Neuronal stem cell (in vitro differentiated cells): ENCODE measurements at regions not wholly inside any gene's neighbourhood (a gene's known extent, or its start where the extent isn't known, plus 50 kb on each side); places are given as distances from the start of the nearest gene placed in this dataset.
A peak's percentile ranks its signal among the peaks of the same experiment; 100 is the strongest.

Source experiments
- DNase-seq: peaks from one replicate; pipeline ENCODE4 v3.0.0-alpha.2; 2013; ENCODE audit warnings: low spot score
- H2AFZ ChIP-seq: one replicate; pipeline ENCODE4 v1.6.1; 2013; ENCODE audit warnings: mild to moderate bottlenecking, low read length, inconsistent platforms
- H2AK5ac ChIP-seq: 2 replicates; pipeline ENCODE4 v1.6.1; 2013; ENCODE audit warnings: low read depth, mild to moderate bottlenecking, inconsistent platforms, low read length, moderate library complexity, mixed read lengths
- H2BK120ac ChIP-seq: 2 replicates; pipeline ENCODE4 v1.6.1; 2013; ENCODE audit warnings: low read depth, mild to moderate bottlenecking, inconsistent platforms, low read length, moderate library complexity, mixed read lengths
- H2BK12ac ChIP-seq: one replicate; pipeline ENCODE4 v1.6.1; 2013; ENCODE audit warnings: low read length, inconsistent platforms
- H2BK15ac ChIP-seq: 2 replicates; pipeline ENCODE4 v1.6.1; 2013; ENCODE audit warnings: mild to moderate bottlenecking, low read length, inconsistent platforms, mixed read lengths
- H2BK5ac ChIP-seq: one replicate; pipeline ENCODE4 v1.6.1; 2013; ENCODE audit warnings: inconsistent platforms, mild to moderate bottlenecking, low read length, moderate library complexity
- H3K14ac ChIP-seq: one replicate; pipeline ENCODE4 v1.6.1; 2013; ENCODE audit warnings: low read length, inconsistent platforms
- H3K18ac ChIP-seq: 2 replicates; pipeline ENCODE4 v1.6.1; 2013; ENCODE audit warnings: low read length, inconsistent platforms
- H3K23ac ChIP-seq: 2 replicates; pipeline ENCODE4 v1.6.1; 2013; ENCODE audit warnings: low read depth, mild to moderate bottlenecking, mixed read lengths, low read length, inconsistent platforms; ENCODE audit not compliant: poor library complexity
- H3K27ac ChIP-seq: replicated peaks from 3 replicates; pipeline ENCODE4 v1.5.1; 2013; ENCODE audit warnings: low read length, inconsistent platforms
- H3K27me3 ChIP-seq, 3 experiments: 2 replicates each; pipeline ENCODE4 v1.6.1; 2013; ENCODE audit warnings: low read length in 3 of 3, mild to moderate bottlenecking in 2 of 3, inconsistent platforms in 1 of 3, low read depth in 1 of 3, mixed read lengths in 1 of 3, moderate library complexity in 1 of 3; ENCODE audit not compliant: control insufficient read depth in 3 of 3, insufficient read depth in 3 of 3
- H3K36me3 ChIP-seq, 2 donors: replicated peaks in 1 of 2; 2 replicates each; pipeline ENCODE4 v1.6.1; 2013; ENCODE audit warnings: low read length in 2 of 2; ENCODE audit not compliant: control insufficient read depth in 2 of 2, insufficient read depth in 2 of 2
- H3K4ac ChIP-seq: 2 replicates; pipeline ENCODE4 v1.6.1; 2013; ENCODE audit warnings: inconsistent platforms, mild to moderate bottlenecking, low read length, moderate library complexity
- H3K4me1 ChIP-seq, 2 donors: 1 replicate in 1 of 2; 2 replicates in 1 of 2; pipeline ENCODE4 v1.6.1; 2013; ENCODE audit warnings: low read length in 2 of 2, low read depth in 1 of 2; ENCODE audit not compliant: control insufficient read depth in 2 of 2, insufficient read depth in 1 of 2
- H3K4me2 ChIP-seq: one replicate; pipeline ENCODE4 v1.6.1; 2013; ENCODE audit warnings: mild to moderate bottlenecking, low read length, inconsistent platforms; ENCODE audit not compliant: insufficient read depth, poor library complexity, severe bottlenecking
- H3K4me3 ChIP-seq, 2 donors: 2 replicates each; pipeline ENCODE4 v1.5.1; 2013; ENCODE audit warnings: low read length in 2 of 2, mild to moderate bottlenecking in 2 of 2, inconsistent platforms in 1 of 2, moderate library complexity in 1 of 2
- H3K79me1 ChIP-seq: one replicate; pipeline ENCODE4 v1.6.1; 2013; ENCODE audit warnings: low read depth, mild to moderate bottlenecking, inconsistent platforms, low read length, moderate library complexity
- H3K9ac ChIP-seq: one replicate; pipeline ENCODE4 v1.6.1; 2013; ENCODE audit warnings: mild to moderate bottlenecking, low read depth, low read length, inconsistent platforms; ENCODE audit not compliant: poor library complexity
- H3K9me3 ChIP-seq, 2 donors: replicated peaks in 1 of 2; 2 replicates each; pipeline versions ENCODE3 to v1.6.1; 2013; ENCODE audit warnings: low read length in 2 of 2, mild to moderate bottlenecking in 2 of 2, inconsistent platforms in 1 of 2, low read depth in 1 of 2, mixed read lengths in 1 of 2, moderate library complexity in 1 of 2; ENCODE audit not compliant: control insufficient read depth in 2 of 2, insufficient read depth in 1 of 2
- H4K8ac ChIP-seq: one replicate; pipeline ENCODE4 v1.6.1; 2013; ENCODE audit warnings: low read depth, mild to moderate bottlenecking, inconsistent platforms, low read length, moderate library complexity
- H4K91ac ChIP-seq: one replicate; pipeline ENCODE4 v1.6.1; 2013; ENCODE audit warnings: low read length, low read depth, mild to moderate bottlenecking, inconsistent platforms; ENCODE audit not compliant: poor library complexity
- WGBS, 2 donors: extraction: QIAGEN DNeasy Blood & Tissue Kit; methylation state at CpG; one replicate each; pipeline ENCODE4 v1.1.7; 2013; ENCODE audit warnings: missing lambda C conversion rate in 2 of 2, mixed read lengths in 1 of 2; ENCODE audit not compliant: insufficient read length in 2 of 2, insufficient replicate concordance in 1 of 2; ENCODE audit errors: extremely low coverage in 2 of 2; 5-methylcytosine and 5-hydroxymethylcytosine counted together

- H2AFZ ChIP-seq: no peak overlapping the region
- H3K27ac ChIP-seq: no peak overlapping the region
- no peak overlapping the region for H2BK120ac ChIP-seq
- peak overlapping the region; percentile 3 for H3K18ac ChIP-seq
- H2BK12ac ChIP-seq: no peak overlapping the region
- peaks cover 0 to 3% of the 10 kb centered on the region in 2 donors for H3K9me3 ChIP-seq
- H4K91ac ChIP-seq: no peak overlapping the region
- no peak overlapping the region for H3K4me2 ChIP-seq
- no peaks in the 10 kb centered on the region for H3K79me1 ChIP-seq
- no peaks in the 10 kb centered on the region for H3K36me3 ChIP-seq
- no peak overlapping the region for H3K23ac ChIP-seq
- no peak overlapping the region for H2AK5ac ChIP-seq
- no CpG with 5 or more reads among the region's 17 CpGs for WGBS, 2 donors
- no peak overlapping the region for H2BK15ac ChIP-seq
- H2BK5ac ChIP-seq: peak overlapping the region; percentile 10
- no peak for DNase-seq
- H3K14ac ChIP-seq: no peak overlapping the region
- H3K27me3 ChIP-seq: peaks cover 0 to 19% (median 0%) of the 10 kb centered on the region in 3 experiments
- H3K4me1 ChIP-seq: peaks cover 2 to 7% of the 10 kb centered on the region in 2 donors
- no peak overlapping the region for H3K4ac ChIP-seq
- no peak overlapping the region for H4K8ac ChIP-seq
- no peak overlapping the region for H3K9ac ChIP-seq
- no peak overlapping the region for H3K4me3 ChIP-seq
Measured at GRCh38 chr13:111539791-111540446, 219.5 kb downstream of the TEX29 start.

- Histone ChIP-seq H3K18ac (no peak overlapping the region), H3K36me3 (no peaks in the 10 kb centered on the region), H2BK120ac (no peak overlapping the region), H3K79me1 (no peaks in the 10 kb centered on the region), H4K91ac (no peak overlapping the region), H3K4me2 (no peak overlapping the region), H3K27me3 (peaks cover 0 to 18% (median 0%) of the 10 kb centered on the region in 3 experiments), H3K27ac (no peak overlapping the region), H3K4me1 (peaks cover under 1 to 2% of the 10 kb centered on the region in 2 donors), H3K23ac (no peak overlapping the region), H3K14ac (no peak overlapping the region), H4K8ac (no peak overlapping the region), H3K9me3 (peaks cover 2 to 3% of the 10 kb centered on the region in 2 donors), H3K4me3 (no peak overlapping the region), H3K4ac (no peak overlapping the region), H2BK15ac (no peak overlapping the region), H2AK5ac (no peak overlapping the region), H3K9ac (no peak overlapping the region), H2AFZ (no peak overlapping the region), H2BK5ac (peak overlapping the region; percentile 10), H2BK12ac (no peak overlapping the region)
- WGBS, 2 donors: no CpG with 5 or more reads among the region's 10 CpGs
- DNase-seq: no peak
Measured at GRCh38 chr13:111540486-111540885, 220.0 kb downstream of the TEX29 start.

GRCh38 chr13:111541345-111541744 is 220.9 kb downstream of the TEX29 start:
- H3K9ac ChIP-seq: no peak overlapping the region
- H3K4ac ChIP-seq: no peak overlapping the region
- no peak overlapping the region for H3K18ac ChIP-seq
- no peak overlapping the region for H3K27ac ChIP-seq
- H3K14ac ChIP-seq: no peak overlapping the region
- H3K4me1 ChIP-seq: no peaks in the 10 kb centered on the region
- H3K23ac ChIP-seq: no peak overlapping the region
- no peaks in the 10 kb centered on the region for H3K36me3 ChIP-seq
- H3K27me3 ChIP-seq: peaks cover 0 to 13% (median 0%) of the 10 kb centered on the region in 3 experiments
- no peak overlapping the region for H2BK5ac ChIP-seq
- H3K9me3 ChIP-seq: peaks cover 2 to 3% of the 10 kb centered on the region in 2 donors
- no CpG with 5 or more reads among the region's 11 CpGs for WGBS, 2 donors
- no peak overlapping the region for H2BK120ac ChIP-seq
- no peak for DNase-seq
- H4K8ac ChIP-seq: no peak overlapping the region
- H3K4me2 ChIP-seq: no peak overlapping the region
- H2AFZ ChIP-seq: no peak overlapping the region
- H3K79me1 ChIP-seq: no peaks in the 10 kb centered on the region
- no peak overlapping the region for H2BK15ac ChIP-seq
- H2BK12ac ChIP-seq: no peak overlapping the region
- H2AK5ac ChIP-seq: no peak overlapping the region
- H4K91ac ChIP-seq: no peak overlapping the region
- no peak overlapping the region for H3K4me3 ChIP-seq

GRCh38 chr13:111541752-111542529 is 221.5 kb downstream of the TEX29 start:
- H3K9ac ChIP-seq: no peak overlapping the region
- no peak overlapping the region for H3K27ac ChIP-seq
- H3K4me1 ChIP-seq: no peaks in the 10 kb centered on the region
- no peak overlapping the region for H2BK12ac ChIP-seq
- H3K4me2 ChIP-seq: no peak overlapping the region
- no peak overlapping the region for H4K91ac ChIP-seq
- WGBS, 2 donors: no CpG with 5 or more reads among the region's 15 CpGs
- no peak overlapping the region for H3K4me3 ChIP-seq
- H2AFZ ChIP-seq: no peak overlapping the region
- H4K8ac ChIP-seq: no peak overlapping the region
- no peak overlapping the region for H3K4ac ChIP-seq
- no peaks in the 10 kb centered on the region for H3K36me3 ChIP-seq
- no peak overlapping the region for H2BK5ac ChIP-seq
- H3K23ac ChIP-seq: no peak overlapping the region
- no peak overlapping the region for H3K18ac ChIP-seq
- peaks cover 0 to 8% (median 0%) of the 10 kb centered on the region in 3 experiments for H3K27me3 ChIP-seq
- H2BK120ac ChIP-seq: no peak overlapping the region
- DNase-seq: no peak
- H3K79me1 ChIP-seq: no peaks in the 10 kb centered on the region
- peaks cover 2 to 3% of the 10 kb centered on the region in 2 donors for H3K9me3 ChIP-seq
- no peak overlapping the region for H2BK15ac ChIP-seq
- H2AK5ac ChIP-seq: no peak overlapping the region
- H3K14ac ChIP-seq: no peak overlapping the region
